22Rv1 (cell line): ENCODE measurements at regions not wholly inside any gene's neighbourhood (a gene's known extent, or its start where the extent isn't known, plus 50 kb on each side); places are given as distances from the start of the nearest gene placed in this dataset.

Source experiments
- H3K27ac ChIP-seq: fragments of 450-650 bp; 2 replicates; pipeline ENCODE4 v1.5.1; 2017
- CTCF ChIP-seq: fragments of 450-650 bp; IDR thresholded peaks from 2 replicates; pipeline ENCODE4 v1.5.1; 2017; ENCODE audit warnings: mild to moderate bottlenecking
- ZFX ChIP-seq: fragments of 450-650 bp; IDR thresholded peaks from 2 replicates; pipeline ENCODE4 v1.6.1; 2017; ENCODE audit warnings: antibody characterized with exemption, borderline replicate concordance

GRCh38 chr10:64313967-64314366 is 792.8 kb downstream of the REEP3 start:
- no peak overlapping the region for H3K27ac ChIP-seq
- TF ChIP-seq CTCF (no peak), ZFX (no peak)

- TF ChIP-seq ZFX: no peak
- no peak for TF ChIP-seq CTCF
These were observed 795.2 kb downstream of the REEP3 start for GRCh38 chr10:64316416-64316815.

GRCh38 chr10:64316833-64317232 is 795.6 kb downstream of the REEP3 start:
- TF ChIP-seq ZFX: no peak
- no peak for TF ChIP-seq CTCF
- H3K27ac ChIP-seq: no peak overlapping the region

More at GRCh38 chr10:64316416-64316815, 795.2 kb downstream of the REEP3 start:
- H3K27ac ChIP-seq: no peak overlapping the region

- no peak overlapping the region for H3K27ac ChIP-seq
- no peak for TF ChIP-seq CTCF
- TF ChIP-seq ZFX: no peak
These were observed 799.2 kb downstream of the REEP3 start for GRCh38 chr10:64320448-64320847.

- no peak for TF ChIP-seq ZFX
- no peak for TF ChIP-seq CTCF
- H3K27ac ChIP-seq: no peak overlapping the region
These were observed 808.3 kb downstream of the REEP3 start for GRCh38 chr10:64329510-64329909.

GRCh38 chr10:64332551-64332950 is 811.4 kb downstream of the REEP3 start:
- TF ChIP-seq ZFX (no peak), CTCF (no peak)

GRCh38 chr10:64334084-64334483 is 812.9 kb downstream of the REEP3 start:
- TF ChIP-seq CTCF (no peak), ZFX (no peak)

More at GRCh38 chr10:64332551-64332950, 811.4 kb downstream of the REEP3 start:
- no peak overlapping the region for H3K27ac ChIP-seq

More at GRCh38 chr10:64334084-64334483, 812.9 kb downstream of the REEP3 start:
- no peak overlapping the region for H3K27ac ChIP-seq
